ENCODE measurements at regions not wholly inside any gene's neighbourhood (a gene's known extent, or its start where the extent isn't known, plus 50 kb on each side); places are given as distances from the start of the nearest gene placed in this dataset.
"Not testable (repeated sequence)": the region's sequence is repeated elsewhere in the genome, so short reads cannot be mapped to it uniquely, and the experiment has no call there.

GRCh38 chr12:14032191-14032590 is 50.8 kb upstream of the GRIN2B start:
- DNase-seq; H3K9me3 Mint-ChIP-seq; H3K36me3 Mint-ChIP-seq; H3K27me3 Mint-ChIP-seq; H3K27ac Mint-ChIP-seq; H3K4me3 Mint-ChIP-seq; POLR2A ChIA-PET; H3K4me1 Mint-ChIP-seq; ATAC-seq (ENCODE audit: low read depth): not testable (repeated sequence)

- Mint-ChIP-seq H3K4me3 (no peak overlapping the region), H3K36me3 (no peaks in the 10 kb centered on the region), H3K27ac (no peak overlapping the region), H3K27me3 (no peaks in the 10 kb centered on the region), H3K4me1 (no peaks in the 10 kb centered on the region), H3K9me3 (peaks cover 2% of the 10 kb centered on the region)
- no peak for DNase-seq
- POLR2A ChIA-PET, result no interaction called here
- ATAC-seq (ENCODE audit: low read depth), result no peak
These were observed 62.4 kb upstream of the GRIN2B start for GRCh38 chr12:14043776-14044175.

DNA sequence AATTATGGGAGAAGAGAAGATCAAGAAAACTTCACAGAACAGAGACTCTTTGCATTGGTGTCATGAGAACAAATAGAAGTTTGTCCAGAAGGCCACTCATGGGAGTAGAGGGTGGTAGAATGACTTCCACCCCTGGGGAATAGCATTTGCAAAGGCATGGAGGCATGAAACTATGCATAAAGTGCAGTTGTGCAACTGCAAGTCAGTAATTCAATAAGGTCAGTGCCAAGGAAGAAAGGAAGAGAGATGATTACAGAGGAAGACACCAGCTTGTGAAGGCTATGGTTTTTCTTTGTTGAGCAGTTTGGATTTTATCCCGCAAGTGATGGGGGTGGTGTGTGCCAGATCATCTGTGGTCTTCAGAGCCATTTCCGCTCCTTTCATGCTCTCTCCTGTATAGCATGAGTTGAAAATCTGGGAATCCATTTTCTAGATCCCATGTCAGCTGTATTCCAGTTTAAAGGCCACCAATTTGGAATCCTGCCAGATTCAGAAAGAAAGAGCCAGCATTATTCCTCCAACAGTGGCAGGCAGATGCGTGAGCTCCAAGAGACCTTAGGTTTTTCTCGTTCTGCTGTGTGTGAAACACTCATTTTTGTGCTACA is 67.6 kb upstream of the GRIN2B start:
- DNase-seq, result no peak
- Mint-ChIP-seq H3K4me1 (no peaks in the 10 kb centered on the region), H3K27ac (no peak overlapping the region), H3K9me3 (no peaks in the 10 kb centered on the region), H3K36me3 (no peaks in the 10 kb centered on the region), H3K4me3 (no peak overlapping the region), H3K27me3 (no peaks in the 10 kb centered on the region)
- POLR2A ChIA-PET, result no interaction called here
- no peak for ATAC-seq (ENCODE audit: low read depth)

- Mint-ChIP-seq H3K27me3 (peaks cover 6% of the 10 kb centered on the region), H3K4me1 (no peaks in the 10 kb centered on the region), H3K9me3 (no peaks in the 10 kb centered on the region), H3K4me3 (no peak overlapping the region), H3K36me3 (no peaks in the 10 kb centered on the region), H3K27ac (no peak overlapping the region)
- ATAC-seq (ENCODE audit: low read depth) (no peak), DNase-seq (no peak)
- POLR2A ChIA-PET, result no interaction called here
These were observed 76.5 kb upstream of the GRIN2B start for GRCh38 chr12:14057895-14058294.

DNA sequence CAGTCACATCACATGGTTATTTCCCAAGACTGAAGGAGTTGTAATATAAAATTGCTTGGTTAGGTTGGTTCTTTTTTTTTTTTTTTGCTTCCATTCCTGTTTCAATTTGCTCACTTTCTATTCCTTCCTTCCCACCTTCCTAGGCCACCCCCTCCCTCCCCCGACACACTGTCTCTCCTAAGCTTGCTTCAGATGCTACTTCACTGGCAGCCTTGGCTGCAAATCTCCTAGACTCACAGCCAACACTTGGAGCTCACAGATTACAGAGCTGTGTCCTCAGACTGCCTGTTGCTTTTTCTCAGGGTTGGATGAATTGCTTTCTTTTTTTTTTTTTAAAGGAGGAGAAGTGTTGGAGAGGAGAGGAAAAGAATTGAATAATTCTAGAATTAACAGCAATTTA is 77.3 kb upstream of the GRIN2B start:
- no peak for DNase-seq
- no peak for ATAC-seq (ENCODE audit: low read depth)
- Mint-ChIP-seq H3K4me1 (no peaks in the 10 kb centered on the region), H3K27ac (no peak overlapping the region), H3K9me3 (no peaks in the 10 kb centered on the region), H3K36me3 (no peaks in the 10 kb centered on the region), H3K4me3 (no peak overlapping the region), H3K27me3 (peaks cover 6% of the 10 kb centered on the region)
- POLR2A ChIA-PET, result no interaction called here

GRCh38 chr12:14059548-14059947 is 78.1 kb upstream of the GRIN2B start:
- Mint-ChIP-seq H3K4me1 (no peaks in the 10 kb centered on the region), H3K27me3 (peaks cover 6% of the 10 kb centered on the region), H3K9me3 (no peaks in the 10 kb centered on the region), H3K27ac (no peak overlapping the region), H3K36me3 (no peaks in the 10 kb centered on the region), H3K4me3 (no peak overlapping the region)
- no peak for ATAC-seq (ENCODE audit: low read depth)
- POLR2A ChIA-PET, result no interaction called here
- no peak for DNase-seq

- Mint-ChIP-seq H3K4me3 (no peak overlapping the region), H3K4me1 (no peaks in the 10 kb centered on the region), H3K9me3 (no peaks in the 10 kb centered on the region), H3K27me3 (peaks cover 3% of the 10 kb centered on the region), H3K27ac (no peak overlapping the region), H3K36me3 (no peaks in the 10 kb centered on the region)
- DNase-seq, result no peak
- POLR2A ChIA-PET, result no interaction called here
- ATAC-seq (ENCODE audit: low read depth), result no peak
These were observed 84.2 kb upstream of the GRIN2B start for GRCh38 chr12:14065616-14066015.

GRCh38 chr12:14066021-14066420 is 84.6 kb upstream of the GRIN2B start:
- Mint-ChIP-seq H3K4me3 (no peak overlapping the region), H3K9me3 (no peaks in the 10 kb centered on the region), H3K27me3 (peaks cover 3% of the 10 kb centered on the region), H3K27ac (no peak overlapping the region), H3K4me1 (no peaks in the 10 kb centered on the region), H3K36me3 (no peaks in the 10 kb centered on the region)
- DNase-seq (no peak), ATAC-seq (ENCODE audit: low read depth) (no peak)
- POLR2A ChIA-PET, result no interaction called here

DNA sequence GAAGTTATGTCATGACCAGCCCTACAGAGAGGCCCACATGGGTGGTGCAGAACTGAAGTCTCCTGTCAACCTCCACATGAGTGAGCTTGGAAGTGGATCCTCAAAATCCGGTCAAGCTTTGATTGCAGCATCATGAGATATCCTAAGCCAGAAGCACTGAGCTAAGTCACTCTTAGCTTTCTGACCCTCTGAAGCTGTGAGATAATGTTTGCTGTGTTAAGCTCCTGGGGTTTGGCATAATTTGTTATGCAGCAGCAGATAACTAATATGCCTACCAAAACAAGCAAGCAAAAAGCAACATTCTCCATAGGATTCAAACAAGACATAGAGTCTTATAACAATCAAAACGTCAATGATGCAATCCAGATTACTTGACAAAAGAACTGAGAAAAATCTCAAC is 87.6 kb upstream of the GRIN2B start:
- Mint-ChIP-seq H3K4me3 (no peak overlapping the region), H3K27me3 (no peaks in the 10 kb centered on the region), H3K9me3 (no peaks in the 10 kb centered on the region), H3K27ac (no peak overlapping the region), H3K4me1 (no peaks in the 10 kb centered on the region), H3K36me3 (no peaks in the 10 kb centered on the region)
- POLR2A ChIA-PET, result no interaction called here
- DNase-seq (no peak), ATAC-seq (ENCODE audit: low read depth) (no peak)

GRCh38 chr12:14071833-14072232 is 90.4 kb upstream of the GRIN2B start:
- Mint-ChIP-seq H3K27ac (no peak overlapping the region), H3K9me3 (no peaks in the 10 kb centered on the region), H3K4me1 (no peaks in the 10 kb centered on the region), H3K36me3 (no peaks in the 10 kb centered on the region), H3K27me3 (no peaks in the 10 kb centered on the region), H3K4me3 (no peak overlapping the region)
- POLR2A ChIA-PET, result no interaction called here
- ATAC-seq (ENCODE audit: low read depth), result no peak
- DNase-seq, result no peak

GRCh38 chr12:14072987-14073386 is 91.6 kb upstream of the GRIN2B start:
- DNase-seq (no peak), ATAC-seq (ENCODE audit: low read depth) (no peak)
- H3K9me3 Mint-ChIP-seq, result peaks cover 2% of the 10 kb centered on the region
- POLR2A ChIA-PET, result no interaction called here
- H3K4me1 Mint-ChIP-seq, result no peaks in the 10 kb centered on the region
- no peak overlapping the region for H3K27ac Mint-ChIP-seq
- no peaks in the 10 kb centered on the region for H3K36me3 Mint-ChIP-seq
- no peaks in the 10 kb centered on the region for H3K27me3 Mint-ChIP-seq
- H3K4me3 Mint-ChIP-seq, result no peak overlapping the region

GRCh38 chr12:14075797-14076393 is 94.5 kb upstream of the GRIN2B start:
- no peak overlapping the region for H3K4me3 Mint-ChIP-seq
- no peaks in the 10 kb centered on the region for H3K36me3 Mint-ChIP-seq
- H3K27ac Mint-ChIP-seq, result no peak overlapping the region
- no peak for ATAC-seq (ENCODE audit: low read depth)
- POLR2A ChIA-PET, result no interaction called here
- no peaks in the 10 kb centered on the region for H3K4me1 Mint-ChIP-seq
- no peaks in the 10 kb centered on the region for H3K27me3 Mint-ChIP-seq
- H3K9me3 Mint-ChIP-seq, result peaks cover 2% of the 10 kb centered on the region
- no peak for DNase-seq

- no peak for ATAC-seq (ENCODE audit: low read depth)
- Mint-ChIP-seq H3K4me3 (no peak overlapping the region), H3K9me3 (peaks cover 2% of the 10 kb centered on the region), H3K27me3 (no peaks in the 10 kb centered on the region), H3K27ac (no peak overlapping the region), H3K4me1 (no peaks in the 10 kb centered on the region), H3K36me3 (no peaks in the 10 kb centered on the region)
- POLR2A ChIA-PET, result no interaction called here
- DNase-seq, result no peak
These were observed 95.1 kb upstream of the GRIN2B start for GRCh38 chr12:14076538-14076937.

DNA sequence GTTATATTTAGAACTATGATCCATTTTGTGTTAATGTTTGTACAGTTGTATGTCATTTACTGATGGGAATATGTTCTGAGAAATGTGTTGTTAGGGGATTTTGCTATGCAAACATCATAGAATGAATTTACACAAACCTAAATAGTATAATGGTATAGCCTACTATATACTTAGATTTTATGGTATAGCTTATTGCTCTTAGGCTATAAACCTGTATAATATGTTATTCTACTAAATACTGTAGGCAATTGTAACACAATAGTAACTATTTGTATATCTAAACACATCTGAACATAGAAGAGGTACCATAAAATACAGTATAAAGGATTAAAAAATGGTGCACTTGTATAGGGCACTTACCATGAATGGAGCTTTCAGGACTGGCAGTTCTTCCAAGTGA is 105.4 kb upstream of the GRIN2B start:
- ATAC-seq (ENCODE audit: low read depth) (no peak), DNase-seq (no peak)
- Mint-ChIP-seq H3K4me3 (no peak overlapping the region), H3K9me3 (no peaks in the 10 kb centered on the region), H3K4me1 (no peaks in the 10 kb centered on the region), H3K27me3 (no peaks in the 10 kb centered on the region), H3K36me3 (no peaks in the 10 kb centered on the region), H3K27ac (no peak overlapping the region)
- POLR2A ChIA-PET, result no interaction called here

- Mint-ChIP-seq H3K4me3 (no peak overlapping the region), H3K36me3 (no peaks in the 10 kb centered on the region), H3K4me1 (no peaks in the 10 kb centered on the region), H3K9me3 (peaks cover 3% of the 10 kb centered on the region), H3K27me3 (peaks cover 12% of the 10 kb centered on the region), H3K27ac (no peak overlapping the region)
- no peak for DNase-seq
- no peak for ATAC-seq (ENCODE audit: low read depth)
- POLR2A ChIA-PET, result no interaction called here
These were observed 118.6 kb upstream of the GRIN2B start for GRCh38 chr12:14099994-14100393.
